HCT116 (cell line): ENCODE measurements at regions not wholly inside any gene's neighbourhood (a gene's known extent, or its start where the extent isn't known, plus 50 kb on each side); places are given as distances from the start of the nearest gene placed in this dataset.

Source experiments
- ATAC-seq: fragments of 200-7000 bp; cut with Tn5 transposase; 2 replicates; pipeline ENCODE4 v1.9.1; 2020; ENCODE audit warnings: mild to moderate bottlenecking, moderate library complexity
- BruUV-seq: library from RNA; stranded (reverse); fragments of 400-500 nt; replicated peaks from 2 replicates; lab custom pipeline; 2021; lab: Mats Ljungman, UMichigan
- CTCF ChIA-PET: fragments of 300-600 bp; sonication (Branson Sonifier 250); formaldehyde crosslinking; loops from one replicate; lab custom pipeline; 2021; ENCODE audit warnings: antibody characterized with exemption; lab: Charles Lee
- POLR2A ChIA-PET: fragments of 300-600, 350-600 bp; sonication (Branson Sonifier 250); formaldehyde crosslinking; loops from one replicate; lab custom pipeline; 2021; ENCODE audit warnings: antibody characterized with exemption; lab: Charles Lee
- RAD21 ChIA-PET, 2 experiments: fragments of 300-600 bp; sonication (Branson Sonifier 250); formaldehyde crosslinking; loops; one replicate each; lab custom pipeline; 2023; ENCODE audit warnings: low total read pairs in 2 of 2; ENCODE audit not compliant: uncharacterized antibody in 2 of 2, unreplicated experiment in 2 of 2, low non-redundant PET in 1 of 2; lab: Charles Lee
- DNase-seq: peaks from one replicate; pipeline ENCODE4 v3.0.0-alpha.2; 2010; ENCODE audit warnings: low read depth, low spot score
- H2AFZ ChIP-seq: fragments of 200-600 bp; shearing (Covaris generic), sonication (generic); 2 replicates; pipeline ENCODE4 v1.6.1; 2017; ENCODE audit warnings: low read depth, mixed run types, mixed read lengths, antibody characterized with exemption, low read length; ENCODE audit not compliant: poor library complexity, severe bottlenecking
- H3K27ac ChIP-seq: 2 replicates; pipeline ENCODE4 v1.5.1; 2012; ENCODE audit warnings: low read depth, low read length
- H3K27me3 ChIP-seq: fragments of 200-600 bp; sonication (generic); 2 replicates; pipeline ENCODE4 v1.6.1; 2016; ENCODE audit warnings: mixed run types, low read length, mixed read lengths; ENCODE audit not compliant: insufficient read depth
- H3K36me3 ChIP-seq, 2 experiments: fragments of 200-500 bp in 1 of 2; fragments of 200-600 bp in 1 of 2; sonication (Bioruptor generic) in 1 of 2; sonication (generic) in 1 of 2; 2 replicates each; pipeline versions ENCODE4 v1.5.1 to v1.6.1; 2014 to 2016; ENCODE audit warnings: low read length in 2 of 2, inconsistent platforms in 1 of 2, mixed read lengths in 1 of 2, mixed run types in 1 of 2; ENCODE audit not compliant: insufficient read depth in 2 of 2, control insufficient read depth in 1 of 2
- H3K4me1 ChIP-seq, 2 experiments: fragments of 200-600 bp in 1 of 2; sonication (generic) in 1 of 2; 2 replicates each; pipeline versions ENCODE4 v1.5.1 to v1.6.1; 2012 to 2017; ENCODE audit warnings: low read length in 2 of 2, inconsistent platforms in 1 of 2, mild to moderate bottlenecking in 1 of 2, mixed read lengths in 1 of 2, mixed run types in 1 of 2, moderate library complexity in 1 of 2; ENCODE audit not compliant: insufficient read depth in 2 of 2, control insufficient read depth in 1 of 2
- H3K4me2 ChIP-seq: fragments of 200-600 bp; sonication (generic); 2 replicates; pipeline ENCODE4 v1.6.1; 2017; ENCODE audit warnings: mixed run types, low read length, mixed read lengths
- H3K4me3 ChIP-seq, 2 experiments: fragments of 200-600 bp in 1 of 2; sonication (generic) in 1 of 2; replicated peaks in 1 of 2; 2 replicates each; pipeline ENCODE4 v1.5.1; 2011 to 2016; ENCODE audit warnings: low read length in 2 of 2, control low read depth in 1 of 2, low read depth in 1 of 2, mild to moderate bottlenecking in 1 of 2, mixed read lengths in 1 of 2, mixed run types in 1 of 2
- H3K79me2 ChIP-seq: fragments of 200-600 bp; sonication (generic); 2 replicates; pipeline ENCODE4 v1.6.1; 2017; ENCODE audit warnings: mild to moderate bottlenecking, mixed run types, low read length, moderate library complexity, mixed read lengths; ENCODE audit not compliant: insufficient read depth
- H3K9ac ChIP-seq: fragments of 200-600 bp; sonication (generic); 2 replicates; pipeline ENCODE4 v1.6.1; 2016; ENCODE audit warnings: low read length, mixed read lengths
- H3K9me2 ChIP-seq: fragments of 200-600 bp; sonication (generic), shearing (Covaris generic); 2 replicates; pipeline ENCODE4 v1.6.1; 2017; ENCODE audit warnings: mixed run types, mild to moderate bottlenecking, moderate library complexity; ENCODE audit not compliant: insufficient read depth
- H3K9me3 ChIP-seq, 2 experiments: fragments of 200-500 bp in 1 of 2; fragments of 200-600 bp in 1 of 2; sonication (Bioruptor generic) in 1 of 2; sonication (generic) in 1 of 2; 2 replicates each; pipeline ENCODE4 v1.6.1; 2014 to 2017; ENCODE audit warnings: low read length in 2 of 2, mixed read lengths in 2 of 2, inconsistent platforms in 1 of 2, low read depth in 1 of 2, mild to moderate bottlenecking in 1 of 2, mixed run types in 1 of 2, moderate library complexity in 1 of 2; ENCODE audit not compliant: control insufficient read depth in 1 of 2, insufficient read depth in 1 of 2
- H4K20me1 ChIP-seq: fragments of 200-600 bp; sonication (generic), shearing (Covaris generic); 2 replicates; pipeline ENCODE4 v1.6.1; 2017; ENCODE audit warnings: mixed run types, mild to moderate bottlenecking, moderate library complexity; ENCODE audit not compliant: insufficient read depth
- CEBPB ChIP-seq: IDR thresholded peaks from 2 replicates; pipeline ENCODE4 v1.6.1; 2012; ENCODE audit warnings: low read depth
- EGR1 ChIP-seq: IDR thresholded peaks from 2 replicates; pipeline ENCODE4 v1.6.1; 2012; ENCODE audit warnings: low read depth
- REST ChIP-seq: IDR thresholded peaks from 2 replicates; pipeline ENCODE4 v1.6.1; 2012; ENCODE audit warnings: low read depth
- ZNF274 ChIP-seq: fragments of 200-500 bp; sonication (Bioruptor generic); IDR thresholded peaks from 2 replicates; pipeline ENCODE4 v1.6.1; 2014; ENCODE audit warnings: mild to moderate bottlenecking, low read depth, low read length, inconsistent platforms
- intact Hi-C: fragments of 100-400 bp; cut with micrococcal nuclease; formaldehyde crosslinking; loops from 2 replicates; pipeline ENCODE4 v1.10.0; 2022

- DNase-seq, result no peak
- H3K9me3 ChIP-seq, result peaks cover 0 to 3% of the 10 kb centered on the region in 2 experiments; a peak in 1 of 4 replicates
- H4K20me1 ChIP-seq, result no peaks in the 10 kb centered on the region
- intact Hi-C loops, result no loop called here
- H3K79me2 ChIP-seq, result no peaks in the 10 kb centered on the region
- H3K9ac ChIP-seq, result no peak overlapping the region
- no peaks in the 10 kb centered on the region for H3K9me2 ChIP-seq
- peak; percentile 24; the same call in 1 of the 2 replicates for ATAC-seq
- ChIA-PET POLR2A (no interaction called here), RAD21 (no interaction called here), CTCF (no interaction called here)
- H3K4me2 ChIP-seq, result peak overlapping the region; percentile 55
- peaks cover 19 to 46% of the 10 kb centered on the region in 2 experiments for H3K4me1 ChIP-seq
- no peak overlapping the region for H2AFZ ChIP-seq
- no peaks in the 10 kb centered on the region for H3K36me3 ChIP-seq
- no peak for TF ChIP-seq REST
- no peak for TF ChIP-seq EGR1
- no peak for TF ChIP-seq CEBPB
- no peak for TF ChIP-seq ZNF274
- no peak overlapping the region for H3K4me3 ChIP-seq
- no TSS peak for BruUV-seq
- no peak overlapping the region for H3K27ac ChIP-seq
- no peaks in the 10 kb centered on the region for H3K27me3 ChIP-seq
These were observed 113.2 kb upstream of the MED13L start for GRCh38 chr12:116390401-116391335.
